Heart left ventricle (tissue), 16 donors: ENCODE measurements at regions not wholly inside any gene's neighbourhood (a gene's known extent, or its start where the extent isn't known, plus 50 kb on each side); places are given as distances from the start of the nearest gene placed in this dataset.

Source experiments
- ATAC-seq, 4 donors: fragments of 200-7000 bp; cut with Tn5 transposase; one replicate each; pipeline ENCODE4 v1.9.1; 2020 to 2022; ENCODE audit warnings: moderate library complexity in 4 of 4, mild to moderate bottlenecking in 3 of 4, moderate number of reproducible peaks in 1 of 4
- DNase-seq, 5 donors: peaks; one replicate each; pipeline ENCODE4 v3.0.0-alpha.2; 2020
- H3K27ac ChIP-seq, 12 donors: fragments of 200-600 bp; sonication (generic) in 4 of 12; one replicate each; pipeline versions ENCODE4 v1.5.0 to v1.8.0; 2016 to 2022; ENCODE audit warnings: mild to moderate bottlenecking in 2 of 12
- H3K27me3 ChIP-seq, 9 donors: fragments of 200-600 bp; sonication (generic) in 2 of 9; one replicate each; pipeline versions ENCODE4 v1.5.1 to v1.8.0; 2016 to 2022; ENCODE audit warnings: mild to moderate bottlenecking in 3 of 9
- H3K36me3 ChIP-seq, 9 donors: fragments of 200-600 bp; sonication (generic) in 2 of 9; one replicate each; pipeline versions ENCODE4 v1.5.0 to v1.8.0; 2018 to 2022; ENCODE audit warnings: mild to moderate bottlenecking in 2 of 9
- H3K4me1 ChIP-seq, 12 donors: fragments of 200-600 bp; sonication (generic) in 4 of 12; one replicate each; pipeline versions ENCODE4 v1.5.0 to v1.8.0; 2016 to 2022; ENCODE audit warnings: mild to moderate bottlenecking in 3 of 12
- H3K4me3 ChIP-seq, 12 donors: fragments of 200-600 bp; sonication (generic) in 4 of 12; one replicate each; pipeline versions ENCODE4 v1.5.0 to v1.8.0; 2017 to 2022; ENCODE audit warnings: mild to moderate bottlenecking in 9 of 12, moderate library complexity in 4 of 12
- H3K9me3 ChIP-seq, 12 donors: fragments of 200-600 bp; sonication (generic) in 4 of 12; one replicate each; pipeline versions ENCODE4 v1.5.0 to v1.8.0; 2016 to 2022; ENCODE audit warnings: mild to moderate bottlenecking in 1 of 12
- CTCF ChIP-seq, 12 donors: fragments of 200-600 bp; sonication (generic) in 4 of 12; IDR thresholded peaks; one replicate each; pipeline versions ENCODE4 v1.5.0 to v1.8.0; 2018 to 2022; ENCODE audit warnings: antibody characterized with exemption in 12 of 12, mild to moderate bottlenecking in 5 of 12
- POLR2A ChIP-seq, 2 donors: fragments of 450-650 bp; IDR thresholded peaks; one replicate each; pipeline ENCODE4 v1.6.1; 2017; ENCODE audit warnings: antibody characterized with exemption in 2 of 2, mild to moderate bottlenecking in 2 of 2, moderate library complexity in 2 of 2
- WGBS, 4 donors: extraction: QIAGEN DNeasy Blood & Tissue Kit in 2 of 4; methylation state at CpG; one replicate each; pipeline versions ENCODE4 v1.1.5 to v1.1.7; 2013 to 2018; 5-methylcytosine and 5-hydroxymethylcytosine counted together
- intact Hi-C, 10 donors: fragments of 100-400 bp; cut with DNase I; formaldehyde crosslinking; loops; one replicate each; pipeline versions ENCODE4 v1.11.1 to v1.14.2; 2022
- donor health status: ischemic (EF 13 %, LVEDD 7.1; RV severe dilation, severe dysfunction).
- donor health status: healthy with polysubstance abuse.
- donor health status: DM: no; HTN: yes; CAD: no.
- donor health status: DM: no; HTN: no; CAD: no.
- donor health status: ischemic (EF 25% LVEDD 6.9; RV normal size, moderate dysfunction).
- donor health status: ischemic (EF 25% LVEDD 5.7; RV mildly dilated, moderate dysfunction).
- donor health status: healthy.
- donor health status: DM: yes; HTN: yes; CAD: no.
- donor health status: ischemic (EF 35%, LVEDD 5.7; RV mildly dilated, moderate dysfunction).
- donor health status: nonischemic (EF 11% LVEDD 7.7; RV severe dilation, severe dysfunction).
- donor health status: DM: yes; HTN: yes; CAD: no.
- donor health status: PGD.
- donor health status: ischemic (EF 29% LVEDD 5.4; RV normal size, mild dysfunction).
- donor health status: nonischemic (EF 23%, LVEDD 6.1; RV moderate dilation, normal function).

DNA sequence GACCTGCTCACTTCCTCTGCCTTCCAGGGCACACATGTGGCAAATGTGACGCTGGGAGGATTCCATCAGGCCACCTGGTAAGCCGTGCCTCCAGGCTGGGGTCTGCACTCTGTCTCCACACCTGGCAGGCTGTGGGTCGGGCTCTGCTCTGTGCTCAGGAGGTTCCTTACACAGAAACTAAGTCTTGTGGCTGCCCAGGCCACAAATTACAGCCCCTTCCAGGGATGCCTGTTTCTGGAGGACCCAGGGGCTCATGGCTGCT, 58.2 kb downstream of the RMI2 start:
- ATAC-seq, result no peak
- H3K27me3 ChIP-seq, result no peaks in the 10 kb centered on the region
- no peak overlapping the region for H3K4me3 ChIP-seq
- no peaks in the 10 kb centered on the region for H3K36me3 ChIP-seq
- no peak for TF ChIP-seq POLR2A (IDR thresholded peaks at IDR 0.05)
- no peak for TF ChIP-seq CTCF (IDR thresholded peaks at IDR 0.05)
- WGBS, 4 donors, result 74 to 100% (median 81%) methylated on average over 1 to 3 of the region's 3 CpGs
- H3K27ac ChIP-seq, result no peak overlapping the region
- intact Hi-C loops, result loop anchor here in 6 of 10 donors (10.0 kb wide), 3 partner anchors 91 to 661 kb away; no protein-coding TSS in a partner anchor
- peaks cover 0 to 3% (median 0%) of the 10 kb centered on the region in 12 donors for H3K4me1 ChIP-seq
- DNase-seq, result no peak
- H3K9me3 ChIP-seq, result peaks cover 0 to 3% (median 0%) of the 10 kb centered on the region in 12 donors

GRCh38 chr16:11403920-11404319, 58.7 kb downstream of the RMI2 start:
- no peak for ATAC-seq
- H3K27me3 ChIP-seq, result no peaks in the 10 kb centered on the region
- intact Hi-C loops, result loop anchor here in 6 of 10 donors (10.0 kb wide), 3 partner anchors 91 to 661 kb away; no protein-coding TSS in a partner anchor
- H3K4me3 ChIP-seq, result no peak overlapping the region
- H3K4me1 ChIP-seq, result peaks cover 0 to 3% (median 0%) of the 10 kb centered on the region in 12 donors
- H3K27ac ChIP-seq, result no peak overlapping the region
- DNase-seq, result peak in 1 of 5 donors; percentile 13
- H3K9me3 ChIP-seq, result peaks cover 0 to 3% (median 0%) of the 10 kb centered on the region in 12 donors
- 83 to 90% (median 85%) methylated on average over 6 of the region's 6 CpGs for WGBS, 4 donors
- no peak for TF ChIP-seq POLR2A (IDR thresholded peaks at IDR 0.05)
- no peak for TF ChIP-seq CTCF (IDR thresholded peaks at IDR 0.05)
- no peaks in the 10 kb centered on the region for H3K36me3 ChIP-seq

DNA sequence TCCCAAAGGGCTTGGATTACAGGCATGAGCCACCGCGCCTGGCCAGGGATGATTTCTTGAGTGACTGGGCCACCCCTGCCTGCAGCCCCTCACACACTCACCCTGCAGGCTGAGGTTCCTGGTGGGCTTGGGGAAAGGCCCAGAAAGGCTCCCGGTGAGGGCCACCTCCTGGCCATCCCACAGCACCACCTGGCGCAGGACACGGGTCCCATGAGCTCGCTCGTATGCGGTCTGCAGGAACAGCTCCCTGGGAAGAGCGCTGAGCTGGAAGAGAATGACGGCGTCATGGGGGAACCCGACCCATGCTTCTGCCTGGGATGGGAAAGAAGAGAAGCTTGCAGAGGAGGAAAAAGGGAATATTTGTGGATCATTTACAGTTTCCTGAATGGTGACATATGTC, 59.3 kb downstream of the RMI2 start:
- intact Hi-C loops, result loop anchor here in 9 of 10 donors (5.0 to 10.0 kb wide), 8 partner anchors 90 to 660 kb away; no protein-coding TSS in a partner anchor
- TF ChIP-seq POLR2A (IDR thresholded peaks at IDR 0.05) (no peak), CTCF (IDR thresholded peaks at IDR 0.05) (no peak)
- no peak overlapping the region for H3K4me3 ChIP-seq
- H3K36me3 ChIP-seq, result no peaks in the 10 kb centered on the region
- H3K9me3 ChIP-seq, result peaks cover 0 to 3% (median 0%) of the 10 kb centered on the region in 12 donors
- DNase-seq (peak in 2 of 5 donors; percentile 8 to 33), ATAC-seq (no peak)
- no peaks in the 10 kb centered on the region for H3K27me3 ChIP-seq
- 75 to 88% (median 84%) methylated on average over 10 to 12 of the region's 12 CpGs for WGBS, 4 donors
- peaks cover 0 to 3% (median 0%) of the 10 kb centered on the region in 12 donors for H3K4me1 ChIP-seq
- H3K27ac ChIP-seq, result no peak overlapping the region

- H3K9me3 ChIP-seq, result peaks cover 0 to 3% (median 0%) of the 10 kb centered on the region in 12 donors
- H3K4me3 ChIP-seq, result no peak overlapping the region
- H3K36me3 ChIP-seq, result no peaks in the 10 kb centered on the region
- 57 to 68% (median 65%) methylated on average over 11 of the region's 11 CpGs for WGBS, 4 donors
- ATAC-seq, result no peak
- no peaks in the 10 kb centered on the region for H3K27me3 ChIP-seq
- peaks cover 0 to 3% (median 0%) of the 10 kb centered on the region in 12 donors for H3K4me1 ChIP-seq
- intact Hi-C loops, result loop anchor here in 9 of 10 donors (2.0 to 10.0 kb wide), 9 partner anchors 89 to 659 kb away; no protein-coding TSS in a partner anchor
- H3K27ac ChIP-seq, result no peak overlapping the region
- TF ChIP-seq CTCF (IDR thresholded peaks at IDR 0.05) (peak; percentile 24 to 58 (median 41)), POLR2A (IDR thresholded peaks at IDR 0.05) (no peak)
- peak in 2 of 5 donors; percentile 22 to 59 for DNase-seq
These were observed 60.3 kb downstream of the RMI2 start for GRCh38 chr16:11405331-11406176.
